Stimulated activated CD4-positive, alpha-beta T cell treated with anti-CD3 and anti-CD28 coated beads, Interleukin-12 subunit alpha, Interleukin-12 subunit beta, amount 100 ng/mL, for 48 hours (primary cell): ENCODE measurements at regions not wholly inside any gene's neighbourhood (a gene's known extent, or its start where the extent isn't known, plus 50 kb on each side); places are given as distances from the start of the nearest gene placed in this dataset.

Experiments used
- DNase-seq, 3 donors: peaks; one replicate each; pipeline ENCODE4 v3.0.0-alpha.2; 2020; ENCODE audit warnings: low read depth in 2 of 3, low spot score in 1 of 3

- DNase-seq = no peak
Measured at GRCh38 chr21:29441651-29442050, 142.9 kb downstream of the BACH1 start.

DNA sequence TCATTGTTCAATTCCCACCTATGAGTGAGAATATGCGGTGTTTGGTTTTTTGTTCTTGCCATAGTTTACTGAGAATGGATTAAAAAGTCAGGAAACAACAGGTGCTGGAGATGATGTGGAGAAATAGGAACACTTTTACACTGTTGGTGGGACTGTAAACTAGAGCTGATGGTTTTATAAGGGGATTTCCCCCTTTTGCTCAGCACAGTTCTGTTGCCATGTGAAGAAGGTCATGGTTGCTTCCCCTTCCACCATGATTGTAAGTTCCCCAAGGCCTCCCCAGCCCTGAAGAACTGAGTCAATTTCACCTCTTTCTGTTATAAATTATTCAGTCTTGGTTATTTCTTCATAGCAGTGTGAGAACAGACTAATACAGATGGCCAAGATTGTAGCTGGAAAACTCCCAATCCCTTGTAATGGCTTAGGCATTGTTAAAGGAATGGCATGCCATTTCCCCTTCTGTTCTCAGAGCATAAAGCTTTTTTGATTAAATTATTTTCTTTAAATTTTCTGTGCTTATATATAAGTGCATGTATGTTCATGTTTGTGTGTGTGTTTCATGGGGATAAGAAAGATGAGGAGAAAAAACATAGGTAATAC is 144.8 kb downstream of the BACH1 start:
- DNase-seq = no peak

- no peak for DNase-seq
Measured at GRCh38 chr21:29448766-29449165, 150.0 kb downstream of the BACH1 start.

DNA sequence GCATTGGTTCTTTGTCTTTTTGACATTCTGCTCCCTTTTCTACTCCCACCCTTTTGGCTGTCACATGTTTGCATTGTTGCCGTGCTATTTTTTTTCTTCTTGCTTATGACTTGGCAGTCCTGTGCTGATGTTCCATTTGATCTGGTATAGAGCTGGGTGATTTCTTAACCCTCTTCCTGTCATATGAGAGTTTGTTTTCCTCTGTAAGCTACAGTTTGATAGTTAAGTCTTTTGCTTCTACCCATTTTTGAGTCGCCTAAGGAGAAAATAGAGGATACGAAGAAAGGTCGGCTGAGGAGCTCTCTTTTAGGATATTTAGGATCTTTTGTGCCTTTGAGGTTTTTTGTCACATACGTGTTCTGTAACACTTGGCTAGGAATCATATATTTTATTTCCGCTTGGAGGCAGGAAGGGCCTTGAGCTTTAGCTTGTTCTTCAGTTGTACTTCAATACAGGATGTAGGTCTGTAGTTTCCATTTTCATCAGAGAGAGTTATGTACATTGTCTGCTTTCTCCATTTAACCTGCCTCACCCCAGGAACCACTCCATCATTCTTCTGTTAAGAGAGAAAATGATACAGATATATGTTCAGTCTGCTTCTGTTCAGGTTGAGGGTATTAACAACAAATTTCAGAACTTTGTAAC is 150.7 kb downstream of the BACH1 start:
- no peak for DNase-seq

- DNase-seq = no peak
Measured at GRCh38 chr21:29450058-29450457, 151.3 kb downstream of the BACH1 start.

DNA sequence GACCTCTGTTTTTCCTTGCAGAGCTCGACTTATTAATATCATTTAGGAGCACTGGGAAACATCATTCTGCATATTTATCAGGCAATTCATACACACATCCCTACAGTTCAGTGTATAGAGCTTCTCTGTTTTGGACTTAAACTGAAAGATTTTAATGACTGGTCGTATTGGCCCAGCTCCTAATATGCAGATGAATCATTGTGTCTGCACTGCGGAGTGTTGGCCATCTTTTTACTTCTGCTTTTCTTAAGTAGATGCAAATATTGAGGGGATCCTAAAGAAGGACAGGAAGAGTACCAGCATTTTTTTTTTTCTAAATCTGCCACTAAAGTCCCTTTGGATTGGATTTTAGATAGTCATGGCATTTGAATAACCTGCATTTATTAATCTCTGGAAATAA is 154.8 kb downstream of the BACH1 start:
- DNase-seq = no peak

DNA sequence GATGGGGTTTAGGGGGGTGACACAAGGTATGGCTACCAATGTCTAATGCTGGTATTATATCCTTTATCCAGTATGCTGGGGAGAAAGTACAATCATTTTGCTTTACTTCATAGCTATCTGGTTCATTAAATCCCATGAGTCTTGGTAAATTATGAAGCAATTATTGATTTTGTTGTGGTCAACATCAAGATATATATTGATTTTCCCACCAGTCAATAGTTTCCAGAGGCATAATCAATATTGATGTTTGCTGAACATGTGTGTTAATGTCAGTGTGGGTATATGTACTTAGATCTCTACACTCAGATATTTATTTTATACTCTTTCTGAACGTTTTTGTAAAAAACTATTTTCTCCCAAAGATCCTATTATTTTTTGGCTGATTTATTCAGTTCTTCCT is 155.5 kb downstream of the BACH1 start:
- DNase-seq = no peak

DNA sequence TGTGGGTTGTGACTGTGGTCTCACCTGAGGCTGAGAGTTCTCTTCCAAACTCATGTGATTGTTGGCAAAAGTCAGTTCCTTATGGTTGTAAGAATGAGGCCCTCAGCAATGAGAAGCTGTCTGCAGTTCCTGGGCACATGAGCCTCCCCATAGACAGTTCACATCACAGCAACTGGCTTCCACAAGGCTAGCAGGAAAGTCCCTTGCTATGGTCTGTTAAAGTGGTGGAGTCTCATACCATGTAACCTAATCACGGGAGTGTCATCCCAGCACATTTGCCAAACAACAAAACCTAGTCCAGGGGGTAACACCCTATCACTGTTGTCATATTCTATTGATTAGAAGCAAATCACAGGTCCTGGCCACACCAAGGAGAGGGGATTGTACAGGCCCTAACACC is 163.8 kb downstream of the BACH1 start:
- DNase-seq = no peak

- no peak for DNase-seq
Measured at GRCh38 chr21:29465546-29465945, 166.8 kb downstream of the BACH1 start.

- no peak for DNase-seq
Measured at GRCh38 chr21:29466532-29466931, 167.8 kb downstream of the BACH1 start.

GRCh38 chr21:29470397-29470796 is 171.7 kb downstream of the BACH1 start:
- no peak for DNase-seq

GRCh38 chr21:29473808-29474207 is 175.1 kb downstream of the BACH1 start:
- DNase-seq = no peak

DNA sequence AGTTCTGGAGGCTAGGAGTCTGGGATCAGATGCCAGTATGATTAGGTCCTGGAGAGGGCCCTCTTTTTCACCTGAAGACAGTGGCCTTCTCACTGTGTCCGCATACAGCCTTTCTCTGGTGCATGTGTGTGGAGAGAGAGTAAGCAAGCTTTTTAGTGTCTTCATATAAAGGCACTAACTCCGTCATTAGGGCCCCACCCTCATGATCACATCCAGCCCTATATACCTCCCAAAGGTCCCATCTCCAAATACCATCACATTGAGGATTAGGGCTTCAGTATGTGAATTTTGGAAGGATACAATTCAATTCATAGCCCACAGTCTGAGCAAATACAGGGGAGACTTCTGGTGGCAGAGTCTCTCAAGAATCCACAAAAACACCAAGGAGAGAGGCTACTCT is 176.6 kb downstream of the BACH1 start:
- DNase-seq = no peak

- DNase-seq = no peak
Measured at GRCh38 chr21:29477347-29477746, 178.6 kb downstream of the BACH1 start.

GRCh38 chr21:29477941-29478340 is 179.2 kb downstream of the BACH1 start:
- no peak for DNase-seq

- DNase-seq = no peak
Measured at GRCh38 chr21:29481081-29481480, 182.4 kb downstream of the BACH1 start.

- DNase-seq = no peak
Measured at GRCh38 chr21:29481641-29482040, 182.9 kb downstream of the BACH1 start.

GRCh38 chr21:29486306-29486807 is 187.6 kb downstream of the BACH1 start:
- DNase-seq = no peak
